Stimulated activated CD4-positive, alpha-beta T cell treated with anti-CD3 and anti-CD28 coated beads, Interleukin-15, amount 100 ng/mL, for 24 hours (primary cell): ENCODE measurements at regions not wholly inside any gene's neighbourhood (a gene's known extent, or its start where the extent isn't known, plus 50 kb on each side); places are given as distances from the start of the nearest gene placed in this dataset.
"Not testable (repeated sequence)": the region's sequence is repeated elsewhere in the genome, so short reads cannot be mapped to it uniquely, and the experiment has no call there.

Experiments used
- DNase-seq: peaks from one replicate; pipeline ENCODE4 v3.0.0-alpha.2; 2020

DNA sequence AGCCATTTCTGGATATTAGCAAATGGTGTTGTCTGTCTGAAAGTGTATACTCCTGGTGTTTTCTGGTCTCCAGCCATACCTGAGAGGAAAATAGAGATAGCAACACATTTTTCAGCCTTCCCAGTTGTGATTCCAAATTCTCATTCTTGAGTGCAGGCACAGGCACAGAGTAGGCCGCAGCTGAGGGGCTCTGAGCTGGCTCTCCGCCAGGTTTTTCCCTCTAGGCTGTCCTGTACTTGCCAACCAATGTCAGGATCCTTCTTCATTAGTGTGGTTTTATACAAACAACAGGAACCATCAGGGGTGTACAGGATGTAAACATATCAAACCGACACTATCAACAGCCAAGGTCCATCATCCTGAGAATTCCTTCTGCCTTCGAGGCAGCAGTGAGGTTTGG lies 1733.6 kb upstream of the CELF4 start:
- DNase-seq, result no peak

DNA sequence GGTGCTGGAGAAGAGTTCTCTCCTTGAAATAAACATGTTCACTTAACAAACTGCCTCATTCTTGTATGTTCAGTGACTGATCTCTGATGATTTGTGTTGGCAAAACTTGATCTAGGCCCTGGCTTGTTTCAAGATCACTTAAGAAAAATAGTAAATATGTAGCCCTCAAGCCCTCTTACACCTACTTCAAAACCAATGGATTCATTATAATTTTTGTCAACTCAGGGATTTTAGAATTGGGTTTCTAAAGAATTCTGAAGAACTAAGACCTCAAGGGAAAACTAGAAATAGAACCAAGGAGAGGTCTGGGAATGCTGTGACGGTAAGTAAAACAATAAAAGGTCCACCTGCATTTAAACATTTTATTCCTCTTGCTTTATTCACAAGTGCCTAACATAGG lies 1731.6 kb upstream of the CELF4 start:
- no peak for DNase-seq

DNA sequence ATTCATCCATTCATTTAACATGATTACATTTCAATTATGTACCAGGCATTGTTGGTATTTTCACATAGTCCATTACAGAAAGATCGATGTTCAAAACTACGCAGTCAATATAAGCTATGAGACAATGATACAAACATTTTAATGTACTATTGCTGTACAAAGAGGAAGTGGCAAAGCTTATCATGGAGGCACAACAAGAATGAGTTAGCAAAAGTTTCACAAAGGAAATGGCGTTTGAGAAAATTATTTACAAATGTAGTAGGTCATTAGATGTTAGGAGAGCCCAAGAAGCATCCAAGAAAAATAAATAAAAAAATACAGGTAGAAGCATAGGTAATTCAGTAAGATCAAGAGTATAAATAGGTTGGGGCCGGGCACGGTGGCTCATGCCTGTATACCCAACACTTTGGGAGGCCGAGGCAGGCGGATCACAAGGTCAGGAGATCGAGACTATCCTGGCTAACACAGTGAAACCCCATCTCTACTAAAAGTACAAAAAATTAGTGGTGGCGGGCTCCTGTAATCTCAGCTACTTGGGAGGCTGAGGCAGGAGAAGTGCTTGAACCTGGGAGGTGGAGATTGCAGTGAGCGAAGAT lies 1730.8 kb upstream of the CELF4 start:
- no peak for DNase-seq

DNA sequence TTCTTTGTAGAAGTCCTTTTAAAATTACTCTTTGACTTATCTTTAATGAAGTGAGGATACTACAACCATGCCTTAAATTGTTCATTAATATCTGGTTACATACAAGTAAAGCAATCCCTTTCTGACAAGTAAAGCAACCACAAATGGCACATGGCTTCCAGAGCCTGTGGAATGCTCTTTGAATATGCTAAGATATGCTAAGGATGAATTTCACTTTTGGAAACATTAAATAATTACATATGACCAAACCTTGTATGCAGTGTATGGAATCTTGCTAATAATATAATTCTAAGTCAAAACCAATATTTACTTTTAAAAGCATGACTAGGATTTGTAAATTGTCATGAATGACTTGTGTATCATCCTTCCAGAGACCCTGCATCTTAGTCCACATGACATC lies 1711.2 kb upstream of the CELF4 start:
- DNase-seq, result no peak

DNA sequence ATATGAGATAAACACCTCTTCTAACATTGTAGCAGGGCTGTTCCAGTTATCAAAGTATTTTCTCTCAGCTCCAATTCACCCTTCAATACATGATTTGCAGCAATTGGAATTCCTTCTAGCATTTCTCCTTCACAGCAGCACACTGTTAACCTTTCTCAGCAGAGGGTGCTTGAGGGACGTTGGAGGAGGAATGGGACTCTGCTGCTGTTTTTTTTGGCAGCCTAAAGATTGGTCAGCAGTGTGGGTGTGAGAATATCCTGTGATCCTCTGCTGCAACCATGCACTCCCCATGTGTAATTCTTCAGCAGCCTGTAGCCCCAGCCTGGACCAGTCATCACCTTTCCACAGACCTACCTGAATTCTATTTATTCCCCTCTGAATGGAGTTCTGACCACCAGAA lies 1708.9 kb upstream of the CELF4 start:
- no peak for DNase-seq

DNA sequence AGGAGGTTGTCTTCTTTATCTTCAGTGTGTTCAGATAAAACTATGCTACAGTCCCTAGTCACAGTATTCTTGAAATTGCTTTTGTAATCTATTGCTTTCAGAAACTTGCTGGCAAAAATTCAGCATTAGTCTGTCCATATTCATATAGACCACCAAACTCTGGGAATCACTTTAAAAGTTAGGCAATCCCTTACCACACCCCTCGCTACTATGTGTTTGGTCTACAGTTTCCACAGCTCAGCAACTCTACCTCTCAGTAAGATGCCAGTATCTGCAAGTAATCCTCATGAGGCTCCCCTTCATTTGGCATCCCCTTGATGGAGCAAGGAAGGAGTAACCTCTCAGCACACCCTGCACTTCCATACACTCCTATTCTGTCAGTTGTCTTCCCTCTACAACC lies 1706.6 kb upstream of the CELF4 start:
- DNase-seq, result no peak

DNA sequence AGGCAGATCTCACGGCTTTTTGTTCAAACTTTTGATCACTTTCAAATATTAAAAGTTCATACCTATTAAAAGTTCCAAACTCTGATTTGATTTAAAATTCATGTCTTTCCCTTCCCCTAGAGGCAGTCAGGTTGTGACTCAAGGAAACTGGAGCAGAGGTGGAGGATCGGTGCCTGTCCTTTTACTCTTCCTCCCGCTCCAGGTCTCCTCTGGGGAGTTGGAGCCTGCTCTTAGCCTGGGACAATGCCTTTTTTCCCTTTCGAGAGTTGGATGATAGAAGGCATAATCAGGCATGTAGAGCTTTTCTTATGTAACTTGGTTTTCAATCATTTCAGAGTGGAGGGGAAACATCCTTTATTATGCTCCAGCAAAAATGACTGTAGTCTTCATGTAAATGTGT lies 1706.1 kb upstream of the CELF4 start:
- DNase-seq, result no peak

DNA sequence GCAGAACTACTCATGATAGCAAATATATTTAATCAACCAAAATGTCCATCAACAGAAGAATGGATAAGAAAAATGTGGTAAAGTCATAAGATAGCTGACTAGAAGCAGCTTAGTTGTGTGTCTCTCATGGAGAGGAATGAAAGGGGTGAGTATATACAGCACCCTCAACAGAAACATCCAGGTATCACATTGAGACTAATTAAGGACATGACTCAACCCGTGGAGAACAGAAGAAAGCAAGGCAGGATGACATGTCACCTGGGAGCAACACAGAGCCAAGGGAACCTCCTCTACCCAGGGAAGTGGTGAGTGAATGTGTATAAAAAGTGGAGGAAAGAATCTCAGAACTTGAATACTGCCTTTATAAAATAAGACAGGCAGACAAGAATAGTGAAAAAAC lies 1695.0 kb upstream of the CELF4 start:
- DNase-seq, result no peak

DNA sequence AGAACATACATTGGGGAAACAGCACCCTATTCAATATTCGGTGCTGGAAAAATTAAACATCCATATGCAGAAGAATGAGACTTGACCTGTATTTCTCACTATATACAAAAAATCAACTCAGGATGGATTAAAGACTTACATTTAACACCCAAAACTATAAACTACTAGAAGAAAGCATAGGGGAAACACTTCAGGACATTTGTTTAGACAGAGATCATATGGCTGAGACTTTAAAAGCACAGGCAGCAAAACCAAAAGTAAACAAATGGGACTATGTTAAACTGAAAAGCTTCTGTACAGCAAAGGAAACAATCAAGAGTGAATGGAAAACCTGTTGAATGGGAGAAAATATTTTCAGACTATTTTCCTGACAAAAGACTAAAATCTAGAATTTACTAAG lies 1694.1 kb upstream of the CELF4 start:
- DNase-seq, result no peak

DNA sequence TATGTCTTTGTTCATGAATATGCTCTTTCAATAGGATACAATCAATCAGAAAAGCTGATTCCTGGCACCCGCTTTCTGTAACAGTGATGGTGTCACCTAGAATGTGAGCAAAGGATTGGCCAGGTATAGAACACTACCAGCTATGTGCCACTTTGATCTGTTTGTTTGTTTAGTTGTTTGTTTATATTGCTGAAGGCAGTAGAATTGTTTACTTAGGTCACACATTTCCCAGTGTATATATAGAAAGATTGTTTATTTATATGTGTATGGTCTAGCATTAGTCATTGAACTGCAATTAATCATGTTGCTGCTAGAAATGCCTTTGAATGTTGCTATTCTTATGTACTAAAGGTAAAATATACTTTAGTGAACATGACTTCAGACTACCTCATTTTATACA lies 1678.6 kb upstream of the CELF4 start:
- no peak for DNase-seq

DNA sequence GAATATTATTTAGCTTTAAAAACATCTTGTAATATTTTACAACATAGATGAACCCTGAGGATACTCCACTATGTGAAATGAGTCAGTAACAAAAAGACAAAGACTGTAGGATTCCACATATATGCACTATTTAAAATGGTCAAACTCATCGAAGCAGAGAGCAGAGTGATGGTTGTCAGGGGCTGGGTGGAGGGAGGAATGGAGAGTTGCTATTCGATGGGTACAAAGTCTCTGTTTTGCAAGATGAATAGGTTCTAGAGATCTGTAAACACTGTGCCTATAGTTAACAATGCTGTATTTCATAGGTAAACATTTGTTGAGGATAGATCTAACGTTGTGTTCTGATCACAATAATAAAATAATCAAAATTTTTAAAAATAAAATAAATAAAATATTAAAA lies 1675.9 kb upstream of the CELF4 start:
- DNase-seq, result no peak

DNA sequence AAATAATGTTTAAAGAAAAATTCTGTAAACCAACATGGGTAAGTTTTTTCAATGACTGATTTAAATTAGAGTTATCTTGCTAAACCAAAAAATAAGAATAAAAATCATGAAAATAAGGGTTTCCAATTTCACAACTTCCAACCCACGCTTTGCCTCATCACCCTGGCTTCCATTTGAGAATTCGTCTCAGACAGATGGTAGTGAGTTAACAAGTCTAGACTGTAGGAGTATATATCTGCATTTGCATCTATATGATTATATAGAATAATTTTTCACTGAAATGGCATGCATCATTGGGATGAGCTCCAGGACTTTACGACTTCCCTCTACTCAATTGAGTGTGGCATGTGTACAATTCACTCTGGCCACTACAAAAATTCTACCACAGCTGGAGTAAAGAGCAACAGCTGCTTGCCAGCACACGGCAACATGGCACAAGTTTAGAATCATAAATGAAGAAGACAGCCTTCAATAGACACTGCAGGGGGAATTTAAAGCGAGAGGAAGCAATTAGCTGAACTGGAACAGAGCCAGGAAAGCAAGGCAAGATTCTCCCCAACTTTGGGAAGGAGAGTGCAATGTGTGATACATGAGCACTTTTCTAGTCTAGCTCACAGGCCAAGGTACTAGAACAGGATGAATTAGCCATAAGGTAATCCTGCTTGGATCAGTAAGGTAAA lies 1673.5 kb upstream of the CELF4 start:
- DNase-seq, result no peak

DNA sequence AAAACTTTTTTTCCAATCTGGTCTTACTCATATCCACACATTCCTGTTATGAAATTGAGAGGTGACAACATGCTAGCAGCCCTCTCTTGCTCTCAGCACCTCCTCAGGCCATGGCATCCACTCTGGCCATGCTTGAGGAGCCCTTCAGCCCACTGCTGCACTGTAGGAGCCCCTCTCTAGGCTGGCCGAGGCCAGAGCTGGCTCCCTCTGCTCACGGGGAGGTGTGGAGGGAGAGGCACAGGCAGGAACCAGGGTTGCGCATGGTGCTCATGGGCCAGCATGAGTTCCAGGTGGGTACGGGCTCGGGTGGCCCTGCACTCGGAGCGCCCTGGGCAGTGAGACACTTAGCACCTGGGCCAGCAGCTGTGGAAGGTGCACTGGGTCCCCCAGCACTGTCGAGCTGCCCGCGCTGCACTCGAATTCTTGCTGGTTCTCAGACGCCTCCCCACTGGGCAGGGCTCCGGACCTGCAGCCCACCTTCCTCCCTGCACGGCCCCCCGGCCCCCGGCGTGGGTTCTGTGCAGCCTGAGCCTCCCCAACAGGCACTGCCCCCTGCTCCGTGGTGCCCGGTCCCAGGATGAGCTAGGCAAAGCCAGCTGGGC lies 1669.6 kb upstream of the CELF4 start:
- no peak for DNase-seq

DNA sequence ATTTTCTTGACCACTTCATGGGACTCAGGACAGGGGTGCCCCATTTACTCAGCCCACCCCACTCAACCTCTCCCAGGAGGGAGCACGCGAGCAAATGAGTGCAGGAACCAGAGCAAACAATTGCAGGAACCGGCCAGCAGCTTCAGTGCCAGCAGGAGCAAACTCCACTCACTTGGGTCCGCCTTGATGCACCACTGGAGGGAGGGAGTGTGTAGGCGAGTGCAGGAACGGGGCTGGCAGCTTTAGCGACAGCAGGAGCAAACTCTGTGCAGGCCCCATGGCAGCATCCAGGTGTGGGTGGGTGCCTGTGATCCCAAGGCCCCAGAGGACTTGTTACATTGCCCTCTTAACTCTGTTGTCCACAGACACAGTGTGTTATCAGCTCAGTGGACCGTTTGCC lies 1667.3 kb upstream of the CELF4 start:
- DNase-seq, result no peak

DNA sequence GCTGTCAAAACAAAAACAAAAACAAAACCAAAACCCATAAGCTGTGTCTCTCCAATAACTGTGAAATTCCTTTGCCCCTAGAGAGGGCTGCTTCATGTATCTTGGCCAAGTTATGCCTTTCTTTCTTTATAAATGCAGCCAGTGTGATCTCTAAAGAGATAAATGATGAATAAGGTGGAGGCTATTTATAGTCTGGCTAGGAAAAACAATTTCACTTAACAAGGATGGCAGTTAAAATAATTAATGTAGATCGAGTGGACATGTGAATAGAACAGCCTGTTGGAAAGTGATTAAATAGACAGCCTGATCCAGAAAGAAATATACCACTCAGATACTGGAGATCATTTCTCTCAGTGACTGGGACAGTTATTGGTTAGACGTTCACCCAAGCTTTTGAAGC lies 1666.9 kb upstream of the CELF4 start:
- no peak for DNase-seq

DNA sequence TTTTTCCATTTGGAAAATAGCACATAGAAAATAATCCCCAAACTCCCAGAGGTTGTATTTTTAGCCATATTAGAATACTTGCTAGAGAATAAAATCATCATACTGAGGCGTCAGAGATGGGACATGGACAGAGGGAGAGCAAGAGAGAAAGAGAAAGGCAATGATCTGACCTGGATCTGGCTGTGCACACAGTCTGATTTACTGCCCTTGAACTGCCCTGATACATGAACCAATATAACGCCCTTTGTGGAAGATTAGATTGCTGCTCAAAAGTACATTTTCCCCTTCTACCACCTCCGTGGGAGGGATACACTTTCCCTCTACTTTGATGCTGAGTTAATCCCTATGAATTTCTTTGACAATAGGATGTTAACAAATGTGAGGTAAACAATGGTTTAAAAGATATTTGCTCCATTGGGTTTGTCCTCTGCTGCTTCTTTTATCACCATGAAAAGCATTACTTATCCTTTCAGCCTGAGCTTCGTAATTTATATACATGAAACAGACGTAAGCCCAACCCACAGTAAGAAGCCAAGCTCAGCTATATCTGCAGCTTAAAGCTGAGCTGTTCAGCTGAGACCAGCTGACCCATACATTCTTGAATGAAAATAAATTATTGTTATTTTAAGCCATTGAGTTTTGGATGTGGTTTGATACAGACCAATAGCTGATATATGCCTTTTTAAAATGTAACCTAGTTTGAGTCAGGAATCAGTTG lies 1664.6 kb upstream of the CELF4 start:
- no peak for DNase-seq

DNA sequence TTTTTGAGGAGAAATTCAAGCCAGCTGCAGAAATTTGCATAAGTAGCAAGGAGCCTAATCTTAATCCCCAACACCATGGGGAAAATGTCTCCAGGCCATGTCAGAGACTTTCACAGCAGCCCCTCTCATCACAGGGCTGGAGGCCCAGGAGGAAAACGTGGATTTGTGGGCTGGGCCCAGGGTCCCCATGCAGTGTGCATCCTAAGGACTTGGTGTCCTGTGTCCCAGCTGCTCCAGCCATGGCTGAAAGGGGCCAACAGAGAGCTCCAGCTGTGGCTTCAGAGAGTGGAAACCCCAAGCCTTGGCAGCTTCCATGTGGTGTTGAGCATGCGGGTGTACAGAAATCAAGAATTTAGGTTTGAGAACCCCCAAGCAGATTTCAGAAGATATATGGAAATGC lies 1662.2 kb upstream of the CELF4 start:
- not testable (repeated sequence) for DNase-seq

DNA sequence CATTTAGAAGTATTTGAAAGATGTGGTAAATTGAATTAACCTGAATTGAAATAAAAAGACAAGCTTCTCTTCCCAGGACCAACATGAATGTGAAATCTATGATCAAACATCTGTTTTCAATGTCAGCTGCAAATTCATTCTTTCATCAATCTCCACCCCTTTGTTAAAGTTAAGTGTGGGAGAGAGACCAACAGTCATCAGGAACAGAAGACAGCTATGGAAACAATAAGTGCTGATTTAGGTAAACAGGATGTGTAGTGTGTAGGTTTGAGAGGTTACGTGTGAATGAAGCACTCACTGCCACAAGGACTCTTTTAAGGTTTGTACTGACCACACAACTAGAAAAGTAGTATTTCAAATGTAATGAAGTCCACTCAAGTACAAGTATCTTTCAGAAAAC lies 1659.8 kb upstream of the CELF4 start:
- DNase-seq, result no peak

DNA sequence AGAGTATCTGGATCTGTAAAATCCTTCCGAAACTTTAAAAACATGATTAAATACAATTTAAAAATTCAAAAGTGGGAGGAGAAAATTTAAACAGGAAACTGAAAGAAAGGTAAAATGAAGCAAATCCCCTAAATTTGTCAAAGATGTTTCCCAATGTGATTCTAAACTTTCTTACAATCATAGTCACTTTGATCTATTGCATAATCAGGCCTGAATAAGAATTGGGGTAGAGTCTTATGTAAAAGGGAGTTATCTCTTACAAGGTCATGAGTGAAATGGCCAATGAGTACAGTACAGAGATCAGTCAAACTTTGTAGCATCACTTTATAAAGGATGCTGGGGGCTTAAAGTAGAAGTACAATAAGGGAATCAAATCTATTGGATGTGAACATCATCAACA lies 1657.7 kb upstream of the CELF4 start:
- no peak for DNase-seq

DNA sequence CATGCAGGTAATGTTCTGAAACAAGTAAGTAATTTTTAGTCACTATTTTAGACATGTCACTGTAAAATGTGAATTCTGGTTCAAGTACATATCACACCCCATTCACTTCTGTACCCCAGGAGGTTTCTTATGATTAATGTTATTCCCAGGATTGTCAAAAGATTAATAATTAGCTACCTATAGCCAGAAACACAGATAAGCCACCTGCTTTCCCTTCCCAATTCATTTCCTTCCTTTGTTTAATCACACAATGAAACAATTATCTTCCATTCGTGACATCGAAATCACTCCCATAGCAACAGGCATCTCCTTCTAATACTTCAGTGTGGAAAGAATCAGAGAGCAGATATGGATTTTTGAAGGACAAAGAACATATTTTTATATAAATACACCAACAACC lies 1650.3 kb upstream of the CELF4 start:
- DNase-seq, result no peak

DNA sequence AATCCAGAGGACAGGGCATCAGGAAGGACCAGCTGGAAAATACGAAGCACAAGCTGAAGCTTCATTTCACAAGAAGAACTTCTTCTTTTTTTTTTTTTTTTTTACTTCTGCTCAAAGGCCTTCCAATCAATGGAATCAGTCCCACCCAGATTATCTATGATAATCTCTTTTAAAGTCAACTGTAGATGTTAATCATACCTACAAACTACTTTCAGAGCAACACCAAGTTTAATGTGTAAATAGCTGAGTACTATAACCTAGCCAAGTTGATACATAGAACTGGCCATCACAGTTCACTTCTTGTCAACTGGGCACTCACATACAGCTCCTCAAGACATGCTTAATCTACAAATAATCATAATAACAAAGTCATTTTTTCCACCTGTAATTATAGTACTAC lies 1645.9 kb upstream of the CELF4 start:
- DNase-seq, result no peak

DNA sequence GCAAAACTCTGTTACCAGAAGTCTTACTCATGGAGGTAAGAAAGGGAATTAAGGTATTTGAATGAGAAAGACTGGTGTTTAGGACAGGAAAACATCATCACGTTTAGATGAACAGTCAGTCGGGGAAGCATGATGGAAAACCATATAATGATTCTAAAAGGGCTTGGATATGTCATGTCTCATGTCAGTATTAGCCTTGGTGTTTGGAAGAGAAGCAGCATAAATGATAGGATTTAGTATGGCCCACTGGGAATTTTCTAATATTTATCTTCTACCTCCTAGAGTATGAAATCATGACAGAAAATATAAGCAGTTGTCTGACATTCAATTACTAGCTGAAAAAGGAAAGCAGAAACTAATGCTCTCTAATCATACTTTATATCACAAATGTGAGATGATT lies 1643.6 kb upstream of the CELF4 start:
- DNase-seq, result no peak

DNA sequence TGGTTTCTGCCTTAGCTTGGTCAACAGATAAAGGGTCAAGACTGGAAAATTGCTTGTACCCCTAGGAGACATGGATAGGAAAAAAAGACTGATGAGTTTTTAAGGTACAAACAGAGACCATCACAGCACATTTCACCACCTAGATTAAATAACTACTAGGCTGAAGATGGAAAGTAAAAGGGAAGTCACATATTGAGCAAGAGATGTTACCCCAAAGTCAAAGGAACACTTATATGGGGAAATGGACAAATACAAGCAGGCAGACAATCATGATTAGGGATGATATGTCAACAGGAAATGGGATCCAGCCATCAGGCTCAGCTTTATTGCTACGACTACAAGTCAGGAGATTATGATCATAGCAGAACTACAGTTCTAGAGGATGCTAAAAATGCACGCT lies 1643.1 kb upstream of the CELF4 start:
- DNase-seq, result no peak

DNA sequence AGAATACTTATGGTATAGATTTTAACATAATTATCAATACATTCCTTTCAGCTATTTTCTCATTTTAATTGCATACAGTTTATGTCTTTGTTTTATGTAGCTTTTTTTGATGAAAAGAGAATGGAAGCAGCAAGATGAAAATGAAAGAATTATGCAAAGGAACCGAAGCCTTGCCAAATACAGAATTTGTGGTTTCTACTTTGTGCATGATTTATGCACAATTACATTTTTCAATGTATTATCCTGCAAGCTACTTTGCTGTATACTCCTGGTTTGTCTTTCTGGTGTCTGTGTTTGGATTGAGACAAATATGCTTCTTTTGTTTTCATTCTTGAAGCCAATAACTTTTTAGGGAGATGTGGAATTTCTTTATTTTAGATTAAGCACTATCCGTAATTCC lies 1642.6 kb upstream of the CELF4 start:
- DNase-seq, result no peak
